GM12874 (cell line): ENCODE measurements at regions not wholly inside any gene's neighbourhood (a gene's known extent, or its start where the extent isn't known, plus 50 kb on each side); places are given as distances from the start of the nearest gene placed in this dataset.

Experiments used
- CTCF ChIP-seq: IDR thresholded peaks from 2 replicates; pipeline ENCODE4 v1.5.1; 2011; ENCODE audit warnings: low read depth, mild to moderate bottlenecking, control low read depth, low read length, moderate library complexity; ENCODE audit not compliant: insufficient read depth

GRCh38 chr2:163319006-163319405 lies 416.8 kb downstream of the FIGN start:
- no peak for TF ChIP-seq CTCF

GRCh38 chr2:163314712-163315111 lies 421.1 kb downstream of the FIGN start:
- no peak for TF ChIP-seq CTCF

GRCh38 chr2:163312713-163313112 lies 423.1 kb downstream of the FIGN start:
- no peak for TF ChIP-seq CTCF

- TF ChIP-seq CTCF = no peak
Measured at GRCh38 chr2:163306647-163307046, 429.2 kb downstream of the FIGN start.

GRCh38 chr2:163302141-163302540 lies 433.7 kb downstream of the FIGN start:
- TF ChIP-seq CTCF = no peak

- no peak for TF ChIP-seq CTCF
Measured at GRCh38 chr2:163291790-163292189, 444.0 kb downstream of the FIGN start.

- TF ChIP-seq CTCF = no peak
Measured at GRCh38 chr2:163281717-163282116, 443.1 kb upstream of the KCNH7 start.

- no peak for TF ChIP-seq CTCF
Measured at GRCh38 chr2:163269374-163270021, 430.9 kb upstream of the KCNH7 start.
